Bone marrow (tissue), 2 donors: ENCODE measurements at regions not wholly inside any gene's neighbourhood (a gene's known extent, or its start where the extent isn't known, plus 50 kb on each side); places are given as distances from the start of the nearest gene placed in this dataset.
"Not testable (repeated sequence)": the region's sequence is repeated elsewhere in the genome, so short reads cannot be mapped to it uniquely, and the experiment has no call there.

Source experiments
- DNase-seq, 2 donors: peaks; one replicate each; lab custom pipeline; 2025; lab: John Stamatoyannopoulos, UW

DNA sequence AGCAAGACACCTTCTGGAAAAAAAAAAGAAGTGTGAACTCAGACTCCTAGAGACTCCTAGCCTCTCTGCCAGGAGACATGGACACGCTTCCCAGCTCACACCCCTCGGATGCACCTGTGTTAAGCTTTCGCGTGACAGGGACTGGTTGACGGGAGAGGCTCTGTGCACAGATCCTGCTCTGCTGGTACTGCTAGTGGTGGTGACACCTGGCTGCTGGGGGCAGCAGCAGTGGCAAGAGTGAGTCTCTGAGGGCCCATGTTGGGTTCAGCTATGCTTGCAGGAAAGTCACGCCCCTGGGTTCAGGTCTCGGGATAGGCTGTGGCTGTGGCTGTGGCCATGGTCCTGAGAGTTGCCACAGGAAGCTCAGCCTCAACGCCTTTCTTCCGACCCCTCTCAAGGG, 81.1 kb downstream of the XRCC2 start:
- no peak for DNase-seq

DNA sequence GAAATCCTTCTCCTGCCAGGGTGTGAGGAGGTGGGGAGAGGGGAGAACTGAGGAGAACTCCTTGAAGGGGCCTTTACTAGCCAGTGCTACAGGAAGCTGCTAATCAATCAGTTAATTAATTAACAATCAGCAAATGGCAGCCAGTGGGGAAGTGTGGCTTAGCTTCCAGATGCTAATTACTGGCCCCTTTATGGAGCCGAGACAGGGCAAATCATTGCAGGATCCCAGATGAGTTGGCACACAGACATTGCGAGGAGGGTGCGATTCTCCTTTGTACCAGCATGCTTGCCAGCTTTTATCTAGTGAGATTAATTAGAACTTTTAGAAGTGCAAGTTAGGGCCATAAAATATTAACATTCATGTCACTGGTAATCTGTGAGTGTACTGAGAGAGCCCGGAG, 84.0 kb downstream of the XRCC2 start:
- no peak for DNase-seq

- no peak for DNase-seq
Measured at GRCh38 chr7:152590481-152590880, 85.5 kb downstream of the XRCC2 start.

DNA sequence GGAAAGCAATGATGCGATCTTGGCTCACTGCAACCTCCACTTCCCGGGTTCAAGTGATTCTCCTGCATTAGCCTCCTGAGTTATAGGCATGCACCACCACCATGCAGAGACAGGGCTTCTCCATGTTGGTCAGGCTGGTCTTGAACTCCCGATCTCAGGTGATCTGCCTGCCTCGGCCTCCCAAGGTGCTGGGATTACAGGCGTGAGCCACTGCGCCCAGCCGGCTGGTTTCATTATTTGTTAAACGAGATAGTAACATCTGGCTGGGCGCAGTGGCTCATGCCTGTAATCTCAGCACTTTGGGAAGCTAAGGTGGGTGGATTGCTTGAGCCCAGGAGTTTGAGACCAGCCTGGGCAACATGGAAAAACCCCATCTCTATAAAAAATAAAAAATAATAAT, 86.1 kb downstream of the XRCC2 start:
- not testable (repeated sequence) for DNase-seq

DNA sequence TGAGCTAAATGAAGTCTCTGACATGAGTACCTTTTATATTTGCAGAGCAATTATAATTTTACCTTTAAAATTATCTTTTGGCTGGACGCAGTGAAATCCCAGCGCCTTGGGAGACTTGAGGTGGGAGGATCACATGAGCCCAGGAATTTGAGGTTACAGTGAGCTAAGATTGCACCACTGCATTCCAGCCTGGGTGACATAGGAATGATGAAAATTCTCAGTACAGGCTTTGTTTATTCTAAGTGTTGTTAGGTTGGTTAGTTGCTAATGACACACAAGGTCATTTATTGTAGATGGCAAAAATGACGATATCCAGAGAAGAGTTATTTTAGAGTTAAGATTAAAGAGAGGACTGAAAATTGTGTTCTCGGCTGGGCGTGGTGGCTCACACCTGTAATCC, 87.6 kb downstream of the XRCC2 start:
- DNase-seq: no peak

DNA sequence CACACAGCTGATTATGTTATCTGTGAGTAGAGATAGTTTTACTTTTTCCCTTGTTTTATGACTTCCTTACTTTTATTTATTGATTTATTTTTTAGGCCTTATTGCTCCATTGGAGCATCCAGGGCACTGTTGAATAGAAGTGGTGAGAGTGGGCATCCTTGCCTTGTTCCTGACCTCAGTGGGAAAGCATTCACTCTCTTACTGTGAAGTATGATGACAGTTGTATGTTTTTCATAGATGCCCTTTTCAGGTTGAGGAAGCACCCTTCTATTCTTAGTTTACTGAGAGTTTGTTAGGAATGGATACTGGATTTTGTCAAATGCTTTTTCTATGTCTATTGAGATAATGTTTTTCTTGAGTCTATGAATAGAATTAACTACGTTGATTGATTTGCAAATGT, 88.6 kb downstream of the XRCC2 start:
- no peak for DNase-seq

DNA sequence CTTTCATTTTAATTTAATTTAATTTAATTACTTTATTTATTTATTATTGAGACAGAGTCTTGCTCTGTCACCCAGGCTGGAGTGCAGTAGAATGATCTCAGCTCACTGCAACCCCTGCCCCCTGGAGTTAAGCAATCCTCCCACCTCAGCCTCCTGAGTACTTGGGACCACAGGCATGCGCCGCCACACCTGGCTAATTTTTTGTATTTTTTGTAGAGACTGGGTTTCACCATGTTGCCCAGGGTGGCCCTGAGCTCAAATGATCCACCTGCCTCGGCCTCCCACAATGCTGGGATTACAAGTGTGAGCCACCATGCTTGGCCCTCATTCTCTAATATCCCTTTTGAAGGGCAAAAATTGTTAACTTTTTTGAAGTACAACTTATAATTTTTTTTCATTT, 92.9 kb downstream of the XRCC2 start:
- no peak for DNase-seq

- DNase-seq: no peak
Measured at GRCh38 chr7:152579070-152579469, 96.9 kb downstream of the XRCC2 start.

GRCh38 chr7:152577339-152577738, 98.6 kb downstream of the XRCC2 start:
- no peak for DNase-seq

GRCh38 chr7:152574892-152575548, 100.9 kb downstream of the XRCC2 start:
- DNase-seq: no peak

DNA sequence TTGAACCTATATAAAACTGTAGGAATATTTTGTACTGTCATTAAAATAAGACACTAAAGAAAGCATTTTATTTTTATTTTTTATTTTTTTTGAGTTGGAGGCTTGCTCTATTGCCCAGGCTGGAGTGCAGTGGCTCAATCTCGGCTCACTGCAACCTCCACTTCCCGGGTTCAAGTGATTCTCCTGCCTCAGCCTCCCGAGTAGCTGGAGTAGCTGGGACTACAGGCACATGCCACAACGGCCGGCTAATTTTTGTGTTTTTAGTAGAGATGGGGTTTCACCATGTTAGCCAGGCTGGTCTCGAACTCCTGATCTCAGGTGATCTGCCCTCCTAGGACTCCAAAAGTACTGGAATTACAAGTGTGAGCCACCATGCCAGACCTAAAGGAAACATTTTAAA, 102.8 kb downstream of the XRCC2 start:
- not testable (repeated sequence) for DNase-seq

DNA sequence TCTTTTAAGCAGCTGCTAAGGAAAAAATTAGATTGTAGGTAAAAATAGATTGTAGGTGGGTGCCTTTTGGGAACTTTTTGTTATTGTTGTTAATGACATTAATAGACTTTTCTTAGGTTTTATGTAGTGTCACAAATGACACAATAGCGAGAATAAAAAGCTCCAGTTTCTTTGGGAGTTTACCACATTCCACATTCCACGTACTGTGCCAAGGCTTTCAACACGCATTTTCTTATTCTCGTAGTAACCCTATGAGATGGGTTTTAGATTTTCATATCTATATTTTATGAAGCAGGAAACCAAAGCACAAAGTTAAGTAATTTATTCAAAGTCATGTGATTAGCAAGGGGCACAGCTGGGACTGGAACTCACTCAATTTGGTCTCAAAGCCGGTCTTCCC, 103.8 kb downstream of the XRCC2 start:
- DNase-seq: no peak

DNA sequence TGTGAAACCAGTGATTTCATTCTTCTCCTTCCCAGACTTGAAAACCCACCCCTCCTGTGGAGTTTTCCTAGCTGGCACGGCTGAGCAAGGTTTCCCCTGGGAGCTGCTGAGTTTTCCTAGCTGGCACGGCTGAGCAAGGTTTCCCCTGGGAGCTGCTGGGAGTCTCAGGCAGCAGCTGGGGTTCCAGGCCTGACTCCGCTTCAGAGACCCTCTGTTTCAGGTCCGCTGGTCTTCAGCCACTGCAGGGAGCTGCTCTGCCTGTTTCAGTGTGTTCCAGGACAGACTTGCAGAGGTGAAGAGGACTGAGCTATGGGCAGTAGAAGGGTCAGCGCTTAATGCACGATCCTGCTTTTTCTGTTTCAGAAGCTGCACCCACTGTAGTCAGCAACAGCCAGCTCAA, 104.9 kb downstream of the XRCC2 start:
- DNase-seq: no peak

DNA sequence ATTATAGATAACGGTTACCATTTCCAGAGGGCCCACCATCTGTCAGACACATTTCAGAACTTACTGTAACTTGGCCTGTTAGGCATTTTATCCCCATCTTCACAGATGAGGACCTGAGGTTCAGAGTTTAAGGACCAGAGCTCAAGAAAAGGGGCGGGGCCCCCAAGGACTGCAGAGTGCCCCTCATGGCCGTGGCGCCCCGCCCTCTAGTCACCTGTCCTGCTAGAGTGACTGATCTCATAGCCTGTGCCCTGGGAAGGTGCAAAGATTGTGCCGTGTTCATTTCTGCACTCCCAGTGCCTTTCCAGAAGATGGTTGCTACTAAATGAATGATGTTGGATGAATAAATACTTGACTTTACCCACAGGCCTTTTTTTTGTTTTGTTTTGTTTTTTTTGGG, 107.0 kb downstream of the XRCC2 start:
- no peak for DNase-seq

- DNase-seq: no peak
Measured at GRCh38 chr7:152565731-152566130, 110.2 kb downstream of the XRCC2 start.

DNA sequence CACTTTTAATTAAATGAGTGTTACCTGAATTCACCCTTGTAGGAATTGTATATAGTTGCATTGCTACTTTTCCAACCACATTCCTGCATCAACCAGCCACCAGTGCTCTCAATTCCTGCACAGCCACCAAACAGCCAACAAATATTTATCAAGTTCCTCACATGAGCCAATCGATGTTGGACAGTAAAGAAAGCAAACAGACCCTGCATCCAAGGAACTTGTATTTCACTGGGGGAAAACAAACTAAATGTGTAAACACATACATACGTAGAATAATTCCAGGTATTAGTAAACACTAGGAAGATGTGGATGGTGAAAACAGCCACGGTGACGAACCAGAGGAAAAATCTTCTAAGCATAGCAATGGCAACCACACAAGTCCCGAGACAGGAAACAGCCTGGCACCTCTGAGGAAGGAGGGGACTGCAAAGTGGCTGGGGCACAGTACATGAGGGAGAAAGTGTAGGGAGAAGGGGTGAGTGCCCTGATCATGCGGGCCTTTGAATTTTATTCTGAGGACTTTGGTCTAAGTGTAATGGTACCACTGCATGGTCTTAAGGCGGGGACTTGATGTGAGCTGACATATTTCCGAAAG, 111.2 kb downstream of the XRCC2 start:
- no peak for DNase-seq

DNA sequence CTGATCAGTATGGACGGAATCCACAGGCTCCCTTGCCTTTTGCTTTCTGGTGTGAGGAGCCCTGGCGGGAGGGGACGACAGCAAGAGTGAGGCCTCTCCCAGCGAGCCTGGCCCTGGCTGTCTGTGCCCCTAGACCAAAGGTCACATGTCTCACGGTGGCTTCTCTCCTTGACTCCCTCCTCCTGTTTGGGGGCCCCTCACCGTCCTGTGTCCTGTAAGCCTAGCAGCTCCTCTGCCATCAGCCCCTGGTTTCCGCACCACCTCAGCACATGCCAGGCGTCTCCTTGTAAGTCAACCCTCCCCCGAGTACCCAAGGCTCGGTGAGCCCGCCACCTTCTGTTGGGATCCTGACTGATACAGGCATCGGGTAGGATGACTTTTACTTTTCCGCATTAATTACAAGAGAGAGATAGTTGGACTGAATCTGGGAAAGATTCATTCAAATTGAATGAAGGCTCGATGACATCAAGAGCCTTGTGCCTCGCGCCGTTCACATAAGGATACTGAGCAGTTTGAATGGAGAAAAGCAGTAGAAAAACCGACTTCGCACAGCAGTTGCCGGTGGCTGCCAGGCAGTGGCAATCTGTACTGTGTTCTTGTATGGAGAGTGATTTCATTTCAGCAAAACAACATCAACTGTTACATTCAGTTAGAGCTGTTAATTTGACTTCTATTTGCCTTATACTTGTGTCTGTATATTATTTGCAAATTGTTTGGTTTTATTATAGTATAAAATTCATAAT, 119.8 kb downstream of the XRCC2 start:
- DNase-seq: no peak

DNA sequence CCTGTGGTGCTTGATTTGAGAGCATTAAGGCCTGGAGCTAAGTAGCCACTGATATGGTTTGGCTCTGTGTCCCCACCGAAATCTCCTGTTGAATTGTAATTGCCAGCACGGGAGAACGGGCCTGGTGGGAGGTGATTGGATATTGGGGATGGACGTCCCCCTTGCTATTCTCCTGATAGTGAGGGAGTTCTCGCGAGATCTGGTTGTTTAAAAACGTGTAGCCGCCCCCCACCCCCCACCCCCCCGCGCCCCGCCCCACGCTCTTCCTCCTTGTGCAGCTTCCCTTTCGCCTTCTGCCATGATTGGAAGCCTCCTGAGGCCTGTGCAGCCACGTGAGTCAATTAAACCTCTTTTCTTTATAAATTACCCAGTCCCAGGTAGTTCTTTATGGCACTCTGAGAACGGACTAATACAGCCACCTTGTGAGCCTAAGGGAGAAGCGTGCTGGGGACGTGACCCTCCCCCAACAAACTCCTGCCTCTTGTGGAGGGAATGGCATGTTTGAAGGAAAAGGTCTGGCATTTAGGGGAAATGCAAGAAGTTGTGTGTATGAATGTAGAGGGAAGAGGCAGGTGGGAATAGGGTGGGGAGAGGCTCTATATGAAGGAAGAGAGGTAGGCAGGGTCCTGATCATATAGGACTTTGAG, 118.0 kb upstream of the KMT2C start:
- DNase-seq: no peak

- no peak for DNase-seq
Measured at GRCh38 chr7:152551304-152552036, 115.7 kb upstream of the KMT2C start.

DNA sequence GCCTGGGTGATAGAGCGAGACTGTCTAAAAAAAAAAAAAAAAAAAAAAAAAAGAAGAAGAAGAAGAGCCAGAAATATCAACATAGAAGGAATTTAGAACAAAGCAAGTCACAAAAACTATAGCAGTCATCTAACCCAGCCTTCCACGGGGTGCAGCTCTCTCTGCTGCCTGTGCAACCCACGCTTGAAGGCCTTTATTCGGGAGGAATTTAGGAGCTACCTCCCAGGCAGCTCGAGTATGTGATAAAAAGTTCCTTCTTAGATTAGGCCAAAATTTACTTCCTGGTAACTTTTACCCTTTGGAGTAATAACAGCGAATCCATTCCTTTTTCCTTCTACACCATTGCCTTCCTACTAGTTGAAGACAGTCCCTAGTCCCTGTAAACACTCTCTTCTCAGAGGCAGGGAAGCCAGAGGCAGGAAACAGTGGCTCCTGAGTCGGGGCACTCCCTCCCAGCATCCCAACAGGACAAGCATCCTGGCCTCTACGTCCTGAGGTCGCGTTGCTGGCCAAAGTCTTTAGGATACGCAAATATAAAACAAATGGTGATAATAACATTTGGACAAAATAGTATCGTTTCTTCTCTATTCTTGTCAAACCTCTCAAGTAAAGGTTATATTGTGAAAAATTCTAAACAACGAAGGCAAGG, 109.3 kb upstream of the KMT2C start:
- no peak for DNase-seq

GRCh38 chr7:152544481-152544927, 108.7 kb upstream of the KMT2C start:
- DNase-seq: no peak

DNA sequence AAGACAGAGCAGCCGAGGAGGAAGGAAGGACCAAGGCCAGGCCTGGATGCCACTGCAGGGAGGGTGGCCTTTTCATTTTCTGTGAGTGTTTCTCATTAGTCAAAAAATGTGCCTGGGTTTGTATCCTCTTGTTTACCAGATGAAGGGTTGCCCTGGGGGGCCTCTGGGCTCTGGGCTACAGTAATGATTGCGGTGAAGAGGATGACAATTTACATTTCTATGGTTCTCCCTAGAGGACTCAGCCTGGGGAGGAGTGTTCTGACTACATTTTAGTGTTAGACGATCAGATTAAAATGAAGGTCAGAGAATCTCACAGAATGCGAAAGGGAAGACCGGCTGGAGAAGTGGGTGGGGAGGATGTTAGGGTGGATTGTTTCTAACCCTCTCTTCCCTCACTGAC, 108.0 kb upstream of the KMT2C start:
- DNase-seq: no peak
